Tibial nerve (tissue), 4 donors: ENCODE measurements at regions not wholly inside any gene's neighbourhood (a gene's known extent, or its start where the extent isn't known, plus 50 kb on each side); places are given as distances from the start of the nearest gene placed in this dataset.

Source experiments
- CTCF ChIP-seq, 5 experiments: fragments of 200-600 bp in 3 of 5; fragments of 450-650 bp in 2 of 5; sonication (generic) in 3 of 5; IDR thresholded peaks; one replicate each; pipeline ENCODE4 v1.5.1; 2016 to 2019; ENCODE audit warnings: antibody characterized with exemption in 5 of 5, mild to moderate bottlenecking in 3 of 5, moderate library complexity in 2 of 5
- EP300 ChIP-seq, 2 donors: sonication (generic); formaldehyde crosslinking; IDR thresholded peaks; one replicate each; pipeline ENCODE4 v1.6.1; 2017; ENCODE audit warnings: antibody characterized with exemption in 2 of 2, mild to moderate bottlenecking in 1 of 2
- POLR2A ChIP-seq, 2 donors: fragments of 450-650 bp; IDR thresholded peaks; one replicate each; pipeline ENCODE4 v1.6.1; 2017; ENCODE audit warnings: antibody characterized with exemption in 2 of 2, mild to moderate bottlenecking in 2 of 2, moderate library complexity in 2 of 2

GRCh38 chr16:5509336-5509735 lies 411.7 kb upstream of the EEF2KMT start:
- TF ChIP-seq CTCF (IDR thresholded peaks at IDR 0.05) (no peak), POLR2A (IDR thresholded peaks at IDR 0.05) (no peak), EP300 (IDR thresholded peaks at IDR 0.05) (no peak)
